Left ventricle myocardium inferior (tissue), 1 donor: ENCODE measurements at regions not wholly inside any gene's neighbourhood (a gene's known extent, or its start where the extent isn't known, plus 50 kb on each side); places are given as distances from the start of the nearest gene placed in this dataset.

Experiments
- DNase-seq: peaks from one replicate; pipeline ENCODE4 v3.0.0-alpha.2; 2020
- H3K27ac ChIP-seq: fragments of 200-600 bp; replicated peaks from 2 replicates; pipeline ENCODE4 v1.8.0; 2021
- H3K27me3 ChIP-seq: fragments of 200-600 bp; 2 replicates; pipeline ENCODE4 v1.8.0; 2021; ENCODE audit warnings: low read depth
- H3K36me3 ChIP-seq: fragments of 200-600 bp; 2 replicates; pipeline ENCODE4 v1.8.0; 2021
- H3K4me1 ChIP-seq: fragments of 200-600 bp; 2 replicates; pipeline ENCODE4 v1.8.0; 2021
- H3K4me3 ChIP-seq: fragments of 200-600 bp; 2 replicates; pipeline ENCODE4 v1.8.0; 2021; ENCODE audit warnings: mild to moderate bottlenecking, moderate library complexity
- H3K9me3 ChIP-seq: fragments of 200-600 bp; replicated peaks from 2 replicates; pipeline ENCODE4 v1.8.0; 2021
- intact Hi-C: fragments of 100-400 bp; cut with micrococcal nuclease; formaldehyde crosslinking; loops from one replicate; pipeline ENCODE4 v1.11.0; 2022
- TF ChIP-seq, protein P1 (sequence below): fragments of 200-600 bp; IDR thresholded peaks from 2 replicates; pipeline ENCODE4 v1.8.0; 2021; ENCODE audit warnings: antibody characterized with exemption, mild to moderate bottlenecking, borderline replicate concordance
- donor health status: DM: no; HTN: yes; CAD: no; lungs with severe emphysema.

DNA sequence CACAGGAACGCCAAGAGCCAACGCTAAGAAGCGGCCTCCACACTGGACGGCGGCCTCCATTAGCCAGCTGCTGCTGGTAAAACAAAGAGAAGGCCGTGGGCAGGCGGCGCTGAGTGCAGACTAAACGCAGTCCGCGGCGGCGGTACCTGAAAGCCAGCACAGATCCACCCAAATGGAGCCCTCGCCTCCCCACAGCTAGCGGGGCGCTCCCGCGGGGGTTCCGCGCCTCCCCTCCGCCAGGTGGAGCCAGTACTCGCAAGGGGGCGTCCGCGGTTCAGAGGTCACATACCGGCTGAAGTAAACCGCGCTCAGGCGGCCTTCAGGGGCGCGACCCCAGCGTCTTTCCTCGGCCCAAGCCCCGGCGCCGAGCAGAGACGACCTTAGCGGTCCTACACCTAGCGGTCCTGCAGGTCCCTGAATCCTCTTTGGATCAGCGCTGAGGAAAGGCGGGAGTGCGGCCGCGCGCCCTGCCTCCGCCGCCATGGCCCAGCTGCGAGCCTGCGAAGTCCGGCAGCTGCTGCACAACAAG, 293.1 kb upstream of the ERBB4 start:
- Histone ChIP-seq H3K4me1 (no peaks in the 10 kb centered on the region), H3K27ac (no peak overlapping the region), H3K36me3 (no peaks in the 10 kb centered on the region), H3K4me3 (no peak overlapping the region), H3K9me3 (peaks cover 21% of the 10 kb centered on the region), H3K27me3 (peaks cover 24% of the 10 kb centered on the region)
- intact Hi-C loops: no loop called here
- DNase-seq: no peak
- TF ChIP-seq, protein P1, sequence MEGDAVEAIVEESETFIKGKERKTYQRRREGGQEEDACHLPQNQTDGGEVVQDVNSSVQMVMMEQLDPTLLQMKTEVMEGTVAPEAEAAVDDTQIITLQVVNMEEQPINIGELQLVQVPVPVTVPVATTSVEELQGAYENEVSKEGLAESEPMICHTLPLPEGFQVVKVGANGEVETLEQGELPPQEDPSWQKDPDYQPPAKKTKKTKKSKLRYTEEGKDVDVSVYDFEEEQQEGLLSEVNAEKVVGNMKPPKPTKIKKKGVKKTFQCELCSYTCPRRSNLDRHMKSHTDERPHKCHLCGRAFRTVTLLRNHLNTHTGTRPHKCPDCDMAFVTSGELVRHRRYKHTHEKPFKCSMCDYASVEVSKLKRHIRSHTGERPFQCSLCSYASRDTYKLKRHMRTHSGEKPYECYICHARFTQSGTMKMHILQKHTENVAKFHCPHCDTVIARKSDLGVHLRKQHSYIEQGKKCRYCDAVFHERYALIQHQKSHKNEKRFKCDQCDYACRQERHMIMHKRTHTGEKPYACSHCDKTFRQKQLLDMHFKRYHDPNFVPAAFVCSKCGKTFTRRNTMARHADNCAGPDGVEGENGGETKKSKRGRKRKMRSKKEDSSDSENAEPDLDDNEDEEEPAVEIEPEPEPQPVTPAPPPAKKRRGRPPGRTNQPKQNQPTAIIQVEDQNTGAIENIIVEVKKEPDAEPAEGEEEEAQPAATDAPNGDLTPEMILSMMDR: no peak

DNA sequence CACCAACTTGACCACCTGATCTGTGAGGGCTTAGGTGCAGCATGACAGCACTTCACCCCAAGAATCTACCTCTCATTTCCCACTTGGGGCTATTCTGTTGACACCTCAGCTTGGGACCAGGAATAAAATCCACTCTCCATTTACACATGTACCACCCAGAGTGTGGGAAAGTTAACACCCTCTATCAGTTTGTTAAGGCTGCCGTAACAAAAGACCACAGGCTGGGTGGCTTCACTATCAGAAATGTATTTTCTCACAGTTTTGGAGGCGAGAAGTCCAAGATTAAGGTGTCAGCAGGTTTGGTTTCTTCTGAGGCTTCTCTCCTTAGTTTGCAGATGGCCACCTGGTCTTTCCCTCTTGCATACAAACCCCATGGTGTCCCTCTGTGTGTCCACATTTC, 277.7 kb upstream of the ERBB4 start:
- Histone ChIP-seq H3K36me3 (no peaks in the 10 kb centered on the region), H3K4me1 (no peaks in the 10 kb centered on the region), H3K27me3 (no peaks in the 10 kb centered on the region), H3K27ac (no peak overlapping the region), H3K9me3 (no peaks in the 10 kb centered on the region), H3K4me3 (no peak overlapping the region)
- intact Hi-C loops: no loop called here
- no peak for DNase-seq
- TF ChIP-seq, protein P1: no peak

DNA sequence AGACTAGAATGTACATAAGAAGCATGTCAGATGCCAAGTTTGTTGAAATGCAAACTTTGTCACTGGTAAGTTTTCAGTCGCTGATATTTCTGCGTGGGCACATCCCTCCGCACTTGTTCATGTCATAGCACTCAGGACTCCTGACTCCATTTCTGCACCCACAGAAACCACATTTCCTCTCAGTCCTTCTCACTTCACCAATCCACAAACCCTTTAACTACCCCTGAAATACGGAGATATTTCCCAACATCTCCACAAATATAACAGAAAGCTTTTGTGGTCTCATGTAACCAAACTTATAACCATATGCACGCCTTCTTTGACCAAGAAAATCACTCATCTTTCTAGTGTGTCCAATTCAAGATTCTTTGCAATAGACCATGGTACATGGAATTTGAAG, 276.9 kb upstream of the ERBB4 start:
- intact Hi-C loops: no loop called here
- Histone ChIP-seq H3K36me3 (no peaks in the 10 kb centered on the region), H3K9me3 (peaks cover 4% of the 10 kb centered on the region), H3K27me3 (no peaks in the 10 kb centered on the region), H3K27ac (no peak overlapping the region), H3K4me3 (no peak overlapping the region), H3K4me1 (no peaks in the 10 kb centered on the region)
- TF ChIP-seq, protein P1: no peak
- no peak for DNase-seq

DNA sequence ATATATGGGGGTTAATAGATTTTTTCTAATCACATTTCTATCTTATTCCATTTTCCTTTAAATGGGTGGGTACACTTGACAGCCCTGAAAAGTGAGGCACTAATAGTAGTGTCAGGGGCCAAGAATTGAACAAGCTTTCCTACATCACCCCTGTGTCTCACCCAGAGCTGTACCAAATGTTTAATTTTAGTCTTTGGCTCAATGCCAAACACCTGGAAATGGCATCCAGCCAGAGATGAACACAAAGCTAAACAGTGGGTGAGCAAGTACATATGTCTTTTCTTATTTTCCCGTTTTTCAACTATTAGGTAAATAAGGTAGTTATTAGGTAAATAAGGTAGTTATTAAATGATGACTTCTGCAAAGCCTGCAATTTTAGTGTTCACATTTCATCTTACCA, 276.3 kb upstream of the ERBB4 start:
- Histone ChIP-seq H3K4me1 (no peaks in the 10 kb centered on the region), H3K9me3 (peaks cover 5% of the 10 kb centered on the region), H3K27me3 (no peaks in the 10 kb centered on the region), H3K27ac (no peak overlapping the region), H3K4me3 (no peak overlapping the region), H3K36me3 (no peaks in the 10 kb centered on the region)
- TF ChIP-seq, protein P1: no peak
- intact Hi-C loops: no loop called here
- no peak for DNase-seq

DNA sequence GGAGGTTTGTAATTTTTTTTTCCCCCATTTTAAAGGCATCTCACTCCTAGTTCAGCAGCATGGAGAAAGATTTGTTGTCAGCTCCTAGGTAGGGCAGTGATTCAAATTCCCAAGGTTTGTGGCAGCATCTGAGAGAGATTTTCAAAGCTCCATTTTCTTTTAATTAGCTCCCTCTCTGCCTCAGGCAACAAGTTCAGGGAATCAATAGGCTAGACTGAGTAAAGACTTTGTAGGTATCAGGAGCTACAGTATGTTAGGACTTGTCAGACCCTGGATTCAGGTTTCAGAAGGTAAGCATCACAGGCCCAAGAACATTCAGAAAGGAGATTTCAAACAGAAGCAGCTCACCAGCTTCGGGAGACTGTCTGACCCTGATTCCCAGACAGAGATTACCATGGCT, 273.3 kb upstream of the ERBB4 start:
- H3K4me1 ChIP-seq: no peaks in the 10 kb centered on the region
- intact Hi-C loops: no loop called here
- H3K4me3 ChIP-seq: no peak overlapping the region
- H3K27me3 ChIP-seq: no peaks in the 10 kb centered on the region
- H3K9me3 ChIP-seq: peaks cover 5% of the 10 kb centered on the region
- H3K36me3 ChIP-seq: no peaks in the 10 kb centered on the region
- no peak overlapping the region for H3K27ac ChIP-seq
- TF ChIP-seq, protein P1: no peak
- no peak for DNase-seq
